GM21381 (cell line): ENCODE measurements at regions not wholly inside any gene's neighbourhood (a gene's known extent, or its start where the extent isn't known, plus 50 kb on each side); places are given as distances from the start of the nearest gene placed in this dataset.
"Not testable (repeated sequence)": the region's sequence is repeated elsewhere in the genome, so short reads cannot be mapped to it uniquely, and the experiment has no call there.

Experiments used
- ATAC-seq: cut with Tn5 transposase; IDR thresholded peaks from one replicate; pipeline ENCODE4 v1.9.1; 2021; ENCODE audit warnings: mild to moderate bottlenecking, moderate library complexity; ENCODE audit not compliant: unreplicated experiment

GRCh38 chr4:3878678-3879077, 112.5 kb downstream of the ADRA2C start:
- ATAC-seq, result no peak

DNA sequence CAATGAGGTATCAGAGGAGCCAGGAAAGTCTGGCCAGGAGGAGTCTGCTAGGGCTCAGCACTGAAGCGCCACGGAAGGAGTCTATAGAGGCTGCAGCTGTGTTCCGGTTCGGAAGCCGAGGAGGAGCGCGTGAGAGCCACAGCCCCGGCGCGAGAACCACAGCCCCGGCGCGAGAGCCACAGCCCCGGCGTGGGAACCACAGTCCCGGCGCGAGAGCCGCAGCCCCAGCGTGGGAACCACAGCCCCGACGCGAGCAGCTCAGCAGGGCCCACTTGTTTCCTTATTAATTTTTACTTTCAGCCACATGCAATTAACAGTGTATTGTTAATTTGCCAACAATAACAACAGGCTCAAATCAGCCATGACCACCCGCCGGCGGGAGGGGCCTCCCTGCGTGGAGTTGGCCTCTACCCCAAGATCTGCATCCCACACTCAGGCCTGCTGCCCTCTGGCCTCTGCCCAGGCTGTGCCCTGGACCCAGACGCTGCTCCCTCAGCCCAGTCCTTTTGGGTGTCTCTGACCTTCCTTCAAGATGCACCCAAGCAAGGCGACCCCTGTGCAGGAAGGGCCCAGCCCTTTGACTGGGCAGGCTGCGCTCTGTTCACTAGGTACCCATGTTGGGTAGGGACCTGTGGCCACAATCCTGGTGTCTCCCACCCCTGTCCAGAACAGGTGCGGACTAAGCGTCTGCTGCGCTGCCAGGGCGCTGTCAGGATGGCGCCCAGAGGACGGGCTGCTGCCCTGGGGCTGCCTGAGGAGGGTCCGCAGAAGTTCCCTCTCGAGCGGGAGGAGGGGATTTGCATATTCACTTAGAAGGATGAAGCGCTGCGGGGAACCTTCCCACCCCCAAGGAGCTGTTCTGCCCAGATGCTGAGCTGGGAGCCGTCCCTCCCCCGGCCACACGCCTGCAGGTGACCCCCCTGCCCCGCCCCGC, 113.8 kb downstream of the ADRA2C start:
- no peak for ATAC-seq

DNA sequence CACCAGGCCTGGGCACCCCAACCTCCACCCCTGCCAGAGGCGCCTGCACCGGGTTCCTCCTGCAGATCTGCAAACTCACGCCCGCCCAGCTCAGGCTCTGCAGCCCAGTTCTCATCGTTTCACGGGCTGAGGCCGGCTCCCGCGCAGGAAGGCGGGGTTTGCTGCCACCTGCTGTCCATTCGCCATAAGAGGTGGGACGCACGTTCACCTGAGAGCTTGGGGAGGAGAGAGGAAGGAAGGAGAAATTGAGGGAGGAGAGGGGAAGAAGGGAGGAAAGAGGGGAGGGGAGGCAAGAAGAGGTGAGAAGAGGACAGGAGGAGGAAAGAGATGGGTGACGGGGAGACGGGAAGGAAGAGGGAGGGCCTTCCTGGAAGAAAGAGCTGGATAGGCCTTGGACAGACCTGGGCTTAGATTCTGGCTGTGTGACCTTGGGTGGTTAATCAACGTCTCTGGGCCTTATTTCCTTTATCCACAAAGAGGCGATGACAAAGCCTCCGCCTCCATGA, 114.5 kb downstream of the ADRA2C start:
- ATAC-seq, result no peak

- not testable (repeated sequence) for ATAC-seq
Observed at GRCh38 chr4:3882316-3882885, 116.2 kb downstream of the ADRA2C start.

DNA sequence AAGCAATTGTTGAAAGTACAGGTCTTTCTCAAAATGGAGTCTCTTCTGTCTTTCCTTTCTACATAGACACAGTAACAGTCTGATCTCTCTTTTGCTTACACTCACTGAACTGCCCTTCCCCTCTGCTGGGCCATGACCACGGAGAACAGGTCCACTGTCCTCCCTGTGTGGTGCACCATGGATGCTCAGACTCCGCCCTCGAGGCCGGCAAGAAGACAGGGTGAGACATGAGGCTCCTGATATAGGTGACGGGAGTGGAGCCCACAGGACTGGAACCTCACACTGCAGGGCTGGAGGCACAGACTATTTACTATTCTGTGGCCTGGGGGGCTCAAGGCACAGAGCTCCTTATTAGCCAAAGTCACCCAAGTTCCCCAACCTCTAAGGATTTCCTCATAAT, 118.1 kb downstream of the ADRA2C start:
- not testable (repeated sequence) for ATAC-seq

GRCh38 chr4:3893590-3893989, 127.4 kb downstream of the ADRA2C start:
- ATAC-seq, result not testable (repeated sequence)

DNA sequence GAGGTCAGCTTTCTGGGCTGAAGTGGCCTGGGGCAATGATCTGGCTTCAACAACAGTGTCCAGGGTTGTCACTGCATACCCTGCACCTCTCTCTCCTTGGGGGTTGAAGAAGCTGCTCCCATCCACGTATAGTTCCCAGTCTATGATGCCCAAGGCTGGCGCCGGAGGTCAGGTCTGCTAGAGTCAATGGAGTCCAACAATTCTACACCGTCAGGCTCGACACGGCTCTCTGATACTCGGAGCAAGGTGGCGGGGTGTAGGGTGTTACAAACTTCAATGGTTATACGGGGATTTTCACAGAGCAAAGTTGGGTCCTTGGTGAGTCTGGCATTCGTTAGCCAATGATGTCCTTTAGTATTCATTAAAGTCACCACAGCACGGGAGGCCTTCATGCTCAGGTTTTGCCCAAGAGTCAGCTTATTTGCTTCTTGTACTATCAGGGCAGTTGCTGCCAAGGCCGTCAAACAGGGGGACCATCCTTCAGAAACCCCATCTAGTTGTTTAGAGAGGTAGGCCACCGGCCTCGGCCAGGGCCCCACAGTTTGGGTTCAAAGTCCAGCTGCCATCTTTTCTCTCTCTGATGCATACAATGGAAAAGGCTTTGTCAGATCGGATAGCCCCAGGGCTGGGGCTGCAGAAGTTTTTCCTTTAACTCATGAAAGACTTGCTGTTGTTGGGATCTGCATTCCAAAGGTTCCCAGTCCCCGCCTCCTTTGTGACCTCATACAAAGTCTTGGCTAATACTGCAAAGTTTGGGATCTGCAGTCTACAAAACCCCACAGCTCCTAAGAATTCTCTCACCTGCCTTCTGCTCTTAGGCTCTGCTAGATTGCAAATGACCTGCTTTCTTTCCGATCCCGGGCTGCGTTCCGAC, 128.1 kb downstream of the ADRA2C start:
- not testable (repeated sequence) for ATAC-seq

DNA sequence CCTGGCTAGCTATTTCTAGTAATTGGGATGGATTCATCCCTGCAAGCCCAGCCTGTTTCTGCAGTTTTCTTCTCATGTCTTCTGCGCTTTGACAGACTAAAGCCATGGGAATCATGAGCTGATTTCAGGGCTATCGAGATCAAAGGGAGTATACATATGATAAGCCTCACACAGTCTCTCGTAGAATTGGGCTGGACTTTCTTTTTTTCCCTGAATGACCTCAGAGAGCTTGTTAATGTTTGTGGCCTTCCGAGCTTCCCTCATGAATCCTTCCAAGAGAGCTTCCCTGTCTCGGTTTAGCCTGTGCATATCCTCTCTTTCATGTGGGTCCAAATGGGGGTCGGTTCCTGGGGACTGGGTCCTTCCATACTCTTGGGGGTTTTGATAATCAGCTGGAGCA, 130.3 kb downstream of the ADRA2C start:
- ATAC-seq, result no peak

DNA sequence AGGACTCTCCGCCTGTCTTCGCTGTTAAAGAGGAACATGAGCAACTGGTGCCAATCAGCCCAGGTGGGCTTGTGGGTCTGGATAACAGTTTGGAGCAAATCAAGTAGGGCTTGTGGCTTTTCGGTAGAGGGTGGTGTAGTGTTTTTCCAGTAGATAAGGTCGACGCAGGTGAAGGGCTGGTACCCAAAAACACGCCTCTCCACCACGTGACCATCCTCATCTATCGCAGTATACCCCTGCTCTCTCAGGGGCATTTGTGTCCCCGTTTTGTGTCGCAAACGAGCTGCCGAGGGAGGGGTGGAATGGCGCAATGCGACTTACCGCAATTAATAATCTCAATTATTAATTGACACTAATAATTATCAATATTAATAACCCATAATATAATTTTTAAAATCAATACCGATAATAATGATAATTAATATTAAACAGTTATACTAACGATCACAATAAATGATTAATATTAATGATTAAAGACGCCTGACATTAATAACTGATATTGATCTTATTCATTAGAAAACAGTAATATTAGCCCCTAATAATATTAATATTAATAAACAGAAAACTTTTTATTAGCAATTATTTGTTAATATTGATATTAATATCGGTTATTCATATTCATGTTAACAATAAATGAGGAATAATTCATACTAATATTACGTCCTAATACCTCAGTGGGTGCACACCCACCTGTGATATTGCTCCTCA, 130.8 kb downstream of the ADRA2C start:
- ATAC-seq, result not testable (repeated sequence)

GRCh38 chr4:3898098-3898497, 131.9 kb downstream of the ADRA2C start:
- no peak for ATAC-seq

DNA sequence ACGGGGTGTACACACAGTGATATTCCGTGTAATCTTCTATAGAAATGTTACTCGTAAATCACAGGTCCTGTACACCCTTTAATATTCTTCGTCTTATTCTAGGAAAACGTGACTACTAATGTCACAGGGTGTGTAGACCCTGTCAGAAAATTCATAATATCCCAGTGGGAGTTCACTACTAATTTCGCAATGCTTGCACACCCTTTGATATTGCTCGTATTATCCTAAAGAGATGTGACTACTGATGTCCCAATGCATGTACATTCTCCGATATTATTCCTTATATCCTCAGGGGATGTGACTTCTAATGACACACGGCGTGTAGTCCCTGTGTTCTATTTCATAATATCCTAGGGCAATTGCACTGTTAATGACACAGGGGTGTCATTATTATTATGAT, 132.7 kb downstream of the ADRA2C start:
- not testable (repeated sequence) for ATAC-seq

DNA sequence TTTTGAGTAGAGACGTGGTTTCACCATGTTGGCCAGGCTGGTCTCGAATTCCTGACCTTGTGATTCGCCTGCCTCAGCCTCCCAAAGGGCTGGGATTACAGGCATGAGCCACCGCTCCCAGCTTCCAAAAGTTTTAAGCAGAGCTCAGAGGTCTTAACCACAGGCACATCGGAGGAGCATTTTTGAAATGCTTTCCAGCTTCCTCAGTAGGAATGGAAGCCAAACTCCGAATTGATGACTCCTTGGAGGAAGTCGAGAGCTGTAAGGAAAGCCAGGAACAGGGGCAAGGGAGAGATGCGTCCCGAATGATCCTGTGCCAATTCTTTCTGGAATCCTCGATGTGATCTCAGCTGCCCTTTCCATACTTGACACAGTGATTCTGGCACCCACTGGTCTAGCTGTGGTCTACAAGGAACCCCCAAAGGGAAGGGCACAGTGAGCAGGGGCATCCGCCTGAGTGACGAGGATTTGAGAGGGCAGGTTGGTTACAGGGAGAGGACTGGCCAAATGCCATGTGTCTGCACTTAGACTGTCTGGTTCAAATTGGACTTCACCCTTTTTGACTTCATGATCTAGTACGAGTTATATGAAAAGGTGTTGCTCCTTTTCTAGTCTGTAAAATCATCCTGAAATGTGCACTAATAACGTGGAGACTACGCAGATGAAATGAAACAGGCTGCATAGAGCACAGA, 138.2 kb downstream of the ADRA2C start:
- ATAC-seq, result not testable (repeated sequence)

DNA sequence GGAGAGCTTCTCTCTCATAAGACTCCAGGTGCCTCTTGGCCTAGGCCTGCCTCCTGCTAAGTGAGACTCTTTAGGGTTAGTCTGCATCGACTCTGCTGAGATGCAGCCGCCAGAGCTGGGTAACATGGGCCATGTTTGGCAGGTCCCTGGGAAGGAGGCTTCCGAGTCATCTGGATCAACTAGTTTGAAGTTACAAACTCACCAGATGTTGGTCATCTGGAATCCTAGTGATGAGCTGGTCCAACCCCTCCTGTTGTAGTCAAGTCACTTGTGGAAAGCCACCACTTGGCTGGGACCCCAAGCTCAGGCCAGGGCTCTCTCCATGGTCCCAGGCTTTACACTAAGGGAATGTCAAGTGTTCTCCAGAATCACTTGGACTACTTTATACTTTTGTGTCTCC, 143.4 kb downstream of the ADRA2C start:
- not testable (repeated sequence) for ATAC-seq

GRCh38 chr4:3910161-3910950, 144.2 kb downstream of the ADRA2C start:
- ATAC-seq, result not testable (repeated sequence)

GRCh38 chr4:3911252-3911856, 145.2 kb downstream of the ADRA2C start:
- no peak for ATAC-seq

- ATAC-seq, result not testable (repeated sequence)
Observed at GRCh38 chr4:3914511-3914910, 148.3 kb downstream of the ADRA2C start.

- not testable (repeated sequence) for ATAC-seq
Observed at GRCh38 chr4:3919509-3919908, 153.3 kb downstream of the ADRA2C start.

DNA sequence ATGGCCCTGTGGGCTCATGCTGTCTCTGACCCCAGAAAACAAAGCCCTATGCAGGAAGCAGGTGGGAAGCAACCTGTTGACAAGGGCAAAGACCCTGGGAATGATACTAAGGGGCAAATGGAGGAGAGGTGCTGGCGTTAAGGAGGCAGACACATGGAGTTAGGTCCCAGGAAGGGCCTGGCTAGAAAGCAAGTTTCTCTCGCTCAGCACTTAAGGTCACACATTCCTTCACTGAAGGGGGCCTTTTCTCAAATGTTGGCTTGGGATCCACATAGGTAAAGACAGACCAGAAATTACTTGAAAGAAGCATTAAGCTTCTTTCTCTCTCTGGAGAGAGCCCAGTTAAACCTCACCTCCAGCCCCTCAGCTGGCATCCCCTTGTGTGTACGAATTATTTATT, 155.7 kb downstream of the ADRA2C start:
- ATAC-seq, result not testable (repeated sequence)

GRCh38 chr4:3925841-3926240, 159.7 kb downstream of the ADRA2C start:
- ATAC-seq, result not testable (repeated sequence)
